Retinal pigment epithelial cell (primary cell): ENCODE measurements at regions not wholly inside any gene's neighbourhood (a gene's known extent, or its start where the extent isn't known, plus 50 kb on each side); places are given as distances from the start of the nearest gene placed in this dataset.
"Not testable (repeated sequence)": the region's sequence is repeated elsewhere in the genome, so short reads cannot be mapped to it uniquely, and the experiment has no call there.

Experiments
- DNase-seq: peaks from one replicate; pipeline ENCODE4 v3.0.0-alpha.2; 2010; ENCODE audit warnings: low read depth
- H3K4me3 ChIP-seq: 2 replicates; pipeline ENCODE4 v1.5.1; 2011; ENCODE audit warnings: mild to moderate bottlenecking, low read length, control low read depth, moderate library complexity
- CTCF ChIP-seq: conservative IDR thresholded peaks from 2 replicates; pipeline ENCODE4 v1.5.1; 2011; ENCODE audit warnings: low read depth, low read length, control low read depth, inconsistent platforms

- H3K4me3 ChIP-seq: no peak overlapping the region
- no peak for DNase-seq
- TF ChIP-seq CTCF: no peak
Measured at GRCh38 chr2:240257940-240258580, 117.6 kb upstream of the OTOS start.

- no peak for TF ChIP-seq CTCF
- H3K4me3 ChIP-seq: no peak overlapping the region
- no peak for DNase-seq
Measured at GRCh38 chr2:240258685-240259084, 118.2 kb upstream of the OTOS start.

- TF ChIP-seq CTCF: no peak
- no peak overlapping the region for H3K4me3 ChIP-seq
- DNase-seq: no peak
Measured at GRCh38 chr2:240259201-240259923, 118.9 kb upstream of the OTOS start.

- no peak for DNase-seq
- no peak overlapping the region for H3K4me3 ChIP-seq
- TF ChIP-seq CTCF: no peak
Measured at GRCh38 chr2:240259924-240260529, 119.6 kb upstream of the OTOS start.

- H3K4me3 ChIP-seq: no peak overlapping the region
- no peak for TF ChIP-seq CTCF
- no peak for DNase-seq
Measured at GRCh38 chr2:240260664-240261063, 120.2 kb upstream of the OTOS start.

- H3K4me3 ChIP-seq, DNase-seq: not testable (repeated sequence)
Measured at GRCh38 chr2:240262578-240262977, 122.1 kb upstream of the OTOS start.

GRCh38 chr2:240269380-240269779 is 128.9 kb upstream of the OTOS start:
- no peak for DNase-seq
- TF ChIP-seq CTCF: no peak
- H3K4me3 ChIP-seq: no peak overlapping the region
